Astrocyte (in vitro differentiated cells and primary cell): ENCODE measurements at regions not wholly inside any gene's neighbourhood (a gene's known extent, or its start where the extent isn't known, plus 50 kb on each side); places are given as distances from the start of the nearest gene placed in this dataset.

Source experiments
- EZH2 ChIP-seq: IDR thresholded peaks from 2 replicates; pipeline ENCODE4 v1.6.1; 2012; ENCODE audit warnings: mild to moderate bottlenecking, low read length, inconsistent platforms; ENCODE audit not compliant: insufficient read depth
- TF ChIP-seq, protein P1 (sequence below): IDR thresholded peaks from 2 replicates; pipeline ENCODE4 v1.5.1; 2011; ENCODE audit warnings: low read depth, mild to moderate bottlenecking, inconsistent platforms, low read length, moderate library complexity; ENCODE audit not compliant: insufficient read depth

DNA sequence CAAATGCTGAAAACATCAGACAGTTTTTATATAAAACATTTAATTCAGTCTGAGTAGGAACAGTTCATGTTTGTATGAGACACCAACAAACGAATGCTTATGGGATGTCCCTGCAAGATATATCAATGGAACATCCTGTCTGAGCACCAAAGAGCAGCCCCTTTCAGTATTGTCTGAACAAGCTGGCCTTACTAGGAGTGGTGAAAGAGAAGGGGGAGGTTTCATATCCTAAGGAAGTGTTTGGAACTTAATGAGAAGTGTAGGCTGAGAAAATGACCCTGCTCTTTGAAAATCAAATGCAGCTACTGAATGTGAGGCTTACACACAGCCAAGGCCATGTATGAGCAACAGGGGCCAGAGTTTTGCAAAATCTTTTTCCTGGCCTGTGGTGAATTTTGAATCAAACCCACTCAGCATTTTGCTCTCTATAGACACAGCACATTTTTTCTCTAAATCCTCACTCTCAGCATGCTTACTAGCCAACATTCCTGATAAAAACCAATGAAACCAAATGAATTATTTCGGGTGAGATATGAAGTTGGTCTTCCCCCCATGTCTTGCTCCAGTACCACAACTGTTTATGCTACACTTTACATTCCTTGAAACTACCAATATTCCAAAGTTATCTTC is 119.4 kb downstream of the LUZP4 start:
- TF ChIP-seq EZH2: no peak
- TF ChIP-seq, protein P1, sequence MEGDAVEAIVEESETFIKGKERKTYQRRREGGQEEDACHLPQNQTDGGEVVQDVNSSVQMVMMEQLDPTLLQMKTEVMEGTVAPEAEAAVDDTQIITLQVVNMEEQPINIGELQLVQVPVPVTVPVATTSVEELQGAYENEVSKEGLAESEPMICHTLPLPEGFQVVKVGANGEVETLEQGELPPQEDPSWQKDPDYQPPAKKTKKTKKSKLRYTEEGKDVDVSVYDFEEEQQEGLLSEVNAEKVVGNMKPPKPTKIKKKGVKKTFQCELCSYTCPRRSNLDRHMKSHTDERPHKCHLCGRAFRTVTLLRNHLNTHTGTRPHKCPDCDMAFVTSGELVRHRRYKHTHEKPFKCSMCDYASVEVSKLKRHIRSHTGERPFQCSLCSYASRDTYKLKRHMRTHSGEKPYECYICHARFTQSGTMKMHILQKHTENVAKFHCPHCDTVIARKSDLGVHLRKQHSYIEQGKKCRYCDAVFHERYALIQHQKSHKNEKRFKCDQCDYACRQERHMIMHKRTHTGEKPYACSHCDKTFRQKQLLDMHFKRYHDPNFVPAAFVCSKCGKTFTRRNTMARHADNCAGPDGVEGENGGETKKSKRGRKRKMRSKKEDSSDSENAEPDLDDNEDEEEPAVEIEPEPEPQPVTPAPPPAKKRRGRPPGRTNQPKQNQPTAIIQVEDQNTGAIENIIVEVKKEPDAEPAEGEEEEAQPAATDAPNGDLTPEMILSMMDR: no peak
